ENCODE measurements at regions not wholly inside any gene's neighbourhood (a gene's known extent, or its start where the extent isn't known, plus 50 kb on each side); places are given as distances from the start of the nearest gene placed in this dataset.

GRCh38 chr10:107803546-107803945 lies 639.0 kb upstream of the SORCS1 start:
- TF ChIP-seq, protein P1, sequence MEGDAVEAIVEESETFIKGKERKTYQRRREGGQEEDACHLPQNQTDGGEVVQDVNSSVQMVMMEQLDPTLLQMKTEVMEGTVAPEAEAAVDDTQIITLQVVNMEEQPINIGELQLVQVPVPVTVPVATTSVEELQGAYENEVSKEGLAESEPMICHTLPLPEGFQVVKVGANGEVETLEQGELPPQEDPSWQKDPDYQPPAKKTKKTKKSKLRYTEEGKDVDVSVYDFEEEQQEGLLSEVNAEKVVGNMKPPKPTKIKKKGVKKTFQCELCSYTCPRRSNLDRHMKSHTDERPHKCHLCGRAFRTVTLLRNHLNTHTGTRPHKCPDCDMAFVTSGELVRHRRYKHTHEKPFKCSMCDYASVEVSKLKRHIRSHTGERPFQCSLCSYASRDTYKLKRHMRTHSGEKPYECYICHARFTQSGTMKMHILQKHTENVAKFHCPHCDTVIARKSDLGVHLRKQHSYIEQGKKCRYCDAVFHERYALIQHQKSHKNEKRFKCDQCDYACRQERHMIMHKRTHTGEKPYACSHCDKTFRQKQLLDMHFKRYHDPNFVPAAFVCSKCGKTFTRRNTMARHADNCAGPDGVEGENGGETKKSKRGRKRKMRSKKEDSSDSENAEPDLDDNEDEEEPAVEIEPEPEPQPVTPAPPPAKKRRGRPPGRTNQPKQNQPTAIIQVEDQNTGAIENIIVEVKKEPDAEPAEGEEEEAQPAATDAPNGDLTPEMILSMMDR (IDR thresholded peaks at IDR 0.05), result no peak
- TF ChIP-seq POLR2A (IDR thresholded peaks at IDR 0.05), result no peak

Measured in testis (tissue), 2 donors.